NCI-H1436 treated with DMSO at 0.1 percent for 48 hours (cell line): ENCODE measurements at regions not wholly inside any gene's neighbourhood (a gene's known extent, or its start where the extent isn't known, plus 50 kb on each side); places are given as distances from the start of the nearest gene placed in this dataset.
"Not testable (repeated sequence)": the region's sequence is repeated elsewhere in the genome, so short reads cannot be mapped to it uniquely, and the experiment has no call there.

Experiments
- DNase-seq: peaks from one replicate; lab custom pipeline; 2025; lab: John Stamatoyannopoulos, UW

DNA sequence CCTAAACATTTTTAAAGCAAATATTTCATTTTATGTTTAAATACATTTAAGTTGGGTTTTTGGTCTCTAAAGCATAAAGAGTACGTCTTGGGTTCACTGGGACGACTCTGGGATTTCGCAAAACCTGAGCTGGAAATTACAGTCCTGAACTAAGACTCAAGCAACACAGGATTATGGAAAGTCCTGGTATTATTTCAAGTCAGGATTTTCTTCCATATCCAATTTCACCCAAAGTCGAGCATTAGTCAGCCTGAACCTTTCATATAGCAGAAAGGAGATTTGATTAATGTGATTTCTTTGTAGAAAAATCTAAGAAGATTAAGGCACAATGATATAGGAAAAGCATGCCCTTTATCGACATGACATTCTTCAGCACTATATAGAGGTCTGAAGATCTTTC is 100.0 kb downstream of the MTERF1 start:
- DNase-seq, result no peak

DNA sequence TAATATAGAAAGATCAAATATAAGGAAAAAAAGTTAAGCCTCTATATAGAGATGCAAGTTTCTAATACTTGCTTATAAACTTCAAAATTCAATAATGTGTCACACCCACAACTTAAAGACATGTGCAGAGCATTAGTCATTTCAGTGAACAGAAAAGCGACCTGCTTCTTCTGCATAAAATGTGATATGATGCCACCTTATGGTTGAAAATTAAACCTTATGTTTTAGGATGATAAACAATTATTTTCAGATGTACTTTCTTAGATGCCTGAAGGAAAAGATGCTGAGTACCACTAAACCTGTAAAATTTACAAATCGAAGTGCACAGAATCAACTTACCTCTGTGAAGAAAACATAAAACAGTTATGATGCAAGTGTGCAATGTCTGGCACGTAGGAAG is 96.0 kb downstream of the MTERF1 start:
- DNase-seq, result no peak

DNA sequence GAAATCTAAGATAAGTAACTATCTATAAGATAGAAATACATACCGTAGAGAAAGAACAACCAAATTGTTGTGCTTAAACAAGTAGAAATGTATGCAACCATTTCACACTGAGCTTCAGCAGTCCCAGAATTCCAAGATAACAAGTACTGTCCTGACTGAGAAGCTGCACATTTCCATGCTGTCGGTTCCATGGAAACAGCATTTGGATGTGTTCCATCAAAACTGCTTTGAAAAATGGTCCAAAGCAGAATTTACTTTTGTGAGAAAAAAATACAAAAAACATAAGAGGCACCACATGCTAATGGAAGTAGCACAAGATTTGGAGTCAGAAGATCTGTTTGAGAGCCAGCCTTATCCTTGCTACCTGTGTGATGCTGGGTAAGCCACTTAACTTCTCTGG is 92.6 kb downstream of the MTERF1 start:
- DNase-seq, result no peak

DNA sequence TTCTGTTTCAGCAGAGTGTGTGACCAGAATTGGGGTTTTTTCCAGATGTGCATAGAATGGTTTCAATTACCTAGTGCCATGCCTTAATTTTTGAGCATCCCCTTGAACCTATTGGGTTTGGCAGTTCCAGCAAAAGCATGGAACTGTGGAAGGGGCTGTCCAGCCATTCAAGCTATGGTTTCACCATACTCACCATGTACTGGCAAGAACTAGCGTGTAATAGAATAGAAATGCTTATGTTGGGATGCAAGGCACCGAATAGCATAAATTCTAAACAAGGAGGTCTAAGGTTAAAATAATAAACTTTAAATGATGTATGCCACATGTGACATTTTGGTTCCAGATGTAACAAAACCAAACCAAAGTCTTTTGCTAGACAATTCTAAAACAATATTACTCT is 91.4 kb downstream of the MTERF1 start:
- no peak for DNase-seq

DNA sequence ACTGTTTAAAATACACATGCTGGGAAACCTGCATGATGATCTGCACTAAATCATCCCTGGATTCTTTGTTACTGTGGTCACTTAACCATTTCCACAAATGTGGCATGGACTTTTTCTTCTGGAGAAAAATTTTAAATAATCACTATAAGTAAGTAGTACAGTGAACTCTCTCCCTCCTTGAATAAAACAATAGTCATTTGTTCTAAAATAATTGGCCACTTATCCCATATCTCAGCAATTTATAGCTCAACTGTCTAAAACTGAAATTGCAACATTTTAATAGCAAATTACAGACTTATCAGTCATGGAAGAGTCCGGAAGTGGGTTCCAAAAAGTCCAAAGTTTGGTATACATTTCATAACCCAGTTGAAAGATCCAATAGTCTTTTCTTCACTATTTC is 90.9 kb downstream of the MTERF1 start:
- DNase-seq, result no peak

DNA sequence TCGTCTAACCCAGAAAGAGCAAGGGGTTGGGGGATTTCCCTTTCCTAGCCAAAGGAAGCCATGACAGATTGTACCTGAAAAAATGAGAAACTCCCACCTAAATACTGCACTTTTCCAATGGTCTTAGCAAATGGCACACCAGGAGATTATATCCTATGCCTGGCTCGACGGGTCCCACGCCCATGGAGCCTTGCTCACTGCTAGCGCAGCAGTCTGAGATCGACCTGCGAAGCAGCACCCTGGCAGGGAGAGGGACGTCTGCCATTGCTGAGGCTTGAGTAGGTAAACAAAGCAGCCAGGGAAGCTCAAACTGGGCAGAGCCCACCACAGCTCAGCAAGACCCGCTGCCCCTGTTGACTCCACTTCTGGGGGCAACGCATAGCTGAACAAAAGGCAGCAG is 89.9 kb downstream of the MTERF1 start:
- DNase-seq, result not testable (repeated sequence)

DNA sequence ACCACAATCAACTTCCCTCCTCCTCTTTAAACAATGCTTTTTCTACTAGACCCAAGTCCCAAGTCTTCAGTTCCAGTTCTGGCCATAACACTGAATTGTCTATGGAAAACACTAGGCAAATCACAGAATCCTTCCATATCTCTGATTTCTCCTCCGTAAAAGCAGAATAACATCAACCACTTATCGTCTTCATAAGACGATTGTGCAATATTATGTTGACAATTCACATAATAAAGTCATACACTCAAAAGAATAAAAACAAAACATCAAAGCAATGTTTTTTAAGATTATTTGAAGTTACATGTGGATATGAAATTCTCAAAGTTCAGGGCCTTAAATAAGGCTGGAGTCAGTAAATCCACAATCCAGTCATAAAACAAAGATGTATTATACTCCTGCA is 84.4 kb downstream of the MTERF1 start:
- DNase-seq, result no peak

DNA sequence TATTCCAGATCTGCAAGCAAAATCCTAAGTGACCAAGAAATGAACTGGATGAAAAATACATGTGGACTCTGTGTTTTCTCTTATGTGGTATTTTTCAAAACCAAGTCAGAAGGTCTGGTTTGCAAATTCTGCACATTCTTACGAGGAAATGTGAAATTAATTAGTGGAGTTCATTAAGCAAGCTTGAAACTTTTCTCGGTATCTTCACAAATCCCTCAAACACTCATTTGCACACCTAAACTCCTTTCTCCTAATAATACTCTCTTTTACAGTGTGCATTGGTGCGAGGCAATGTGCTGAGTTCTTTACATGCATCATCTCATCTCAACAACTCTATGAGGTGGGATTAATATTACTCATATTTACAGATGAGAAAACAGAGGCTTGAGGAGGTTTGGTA is 82.1 kb downstream of the MTERF1 start:
- DNase-seq, result no peak

DNA sequence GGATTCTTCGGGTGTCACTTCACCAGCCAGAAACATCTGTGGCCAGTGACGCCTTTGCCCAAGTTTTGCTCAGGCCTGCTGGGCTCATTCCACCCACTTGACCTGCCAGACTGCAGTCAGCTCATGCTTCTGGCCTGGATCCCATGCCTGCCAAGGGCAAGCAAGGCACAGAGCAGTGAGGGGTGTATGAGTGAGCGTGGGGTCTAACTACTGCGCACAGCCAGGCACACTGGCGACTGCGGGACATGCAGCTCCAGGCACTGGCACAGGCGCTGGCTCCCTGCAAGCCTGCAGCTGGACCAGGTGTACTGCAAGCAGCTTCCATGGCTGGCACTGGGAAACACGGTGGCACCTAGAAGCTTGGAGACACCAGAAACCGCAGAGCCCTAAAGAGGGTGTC is 80.1 kb downstream of the MTERF1 start:
- no peak for DNase-seq

DNA sequence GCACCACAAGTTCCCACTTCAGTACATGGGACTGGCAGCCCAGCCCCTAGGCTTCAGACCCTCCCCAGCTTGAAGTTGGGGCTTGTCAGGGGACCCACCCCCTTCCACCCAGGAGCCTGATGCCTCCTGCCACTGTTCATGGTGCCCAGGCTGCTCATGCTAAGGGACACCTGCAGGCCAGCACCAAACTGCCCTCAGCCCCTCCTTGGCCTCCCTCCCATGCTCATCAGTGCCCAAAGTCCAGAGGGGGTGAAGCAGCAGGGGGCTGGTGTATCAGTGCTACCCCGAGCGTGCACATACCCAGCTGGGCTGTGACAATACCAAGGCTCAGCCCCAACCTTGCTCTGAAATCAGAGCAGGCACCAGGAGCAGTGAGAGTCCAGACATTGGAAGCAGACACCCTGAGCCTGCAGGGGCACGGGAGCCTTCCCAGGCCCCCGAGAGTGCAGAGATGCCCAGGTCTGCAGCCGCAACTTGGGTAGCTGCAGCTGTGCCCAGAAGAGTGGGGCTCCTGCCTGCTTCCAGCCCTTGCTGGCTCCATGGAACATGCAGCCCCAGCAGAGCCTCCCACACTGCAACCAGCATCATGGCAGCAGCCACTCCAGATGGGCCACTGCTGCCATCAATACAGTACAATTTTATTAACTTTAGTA is 79.0 kb downstream of the MTERF1 start:
- DNase-seq, result no peak

DNA sequence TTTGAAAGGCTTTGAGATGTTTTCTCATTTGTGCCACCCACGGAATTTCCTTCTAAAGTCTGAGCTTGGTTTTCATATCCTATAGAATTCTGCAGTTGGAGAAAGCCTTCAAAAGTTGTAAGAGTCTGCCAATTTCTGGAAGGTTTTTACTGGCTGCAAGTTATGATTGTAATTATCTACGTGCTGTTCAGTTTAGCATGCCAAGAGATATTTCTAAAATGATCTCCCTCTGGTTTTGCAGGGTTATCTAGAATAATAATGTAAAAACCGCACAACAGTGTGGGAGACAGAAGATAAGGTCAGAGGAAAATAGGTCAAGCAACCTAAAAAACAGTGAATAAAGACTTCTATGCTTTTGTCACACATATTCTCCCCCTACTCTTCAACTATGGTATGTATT is 69.3 kb downstream of the MTERF1 start:
- no peak for DNase-seq

DNA sequence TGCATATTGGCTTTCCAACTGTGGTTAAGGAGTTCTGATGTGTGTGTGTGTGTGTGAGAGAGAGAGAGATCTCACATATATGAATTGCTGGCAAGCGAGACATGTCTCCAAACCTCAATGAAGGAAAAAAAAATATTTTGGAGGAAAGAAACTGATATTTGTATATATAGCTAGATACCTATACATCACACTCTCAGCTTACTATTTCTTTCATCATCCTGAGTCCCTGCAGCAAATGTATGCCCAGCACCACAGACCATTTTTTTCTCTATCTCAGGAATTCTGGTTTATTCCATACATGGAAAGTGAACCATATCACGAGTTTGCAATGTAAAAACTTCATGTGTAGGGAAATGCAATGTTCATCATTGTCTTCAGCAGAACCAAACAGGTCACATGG is 68.9 kb downstream of the MTERF1 start:
- DNase-seq, result no peak

DNA sequence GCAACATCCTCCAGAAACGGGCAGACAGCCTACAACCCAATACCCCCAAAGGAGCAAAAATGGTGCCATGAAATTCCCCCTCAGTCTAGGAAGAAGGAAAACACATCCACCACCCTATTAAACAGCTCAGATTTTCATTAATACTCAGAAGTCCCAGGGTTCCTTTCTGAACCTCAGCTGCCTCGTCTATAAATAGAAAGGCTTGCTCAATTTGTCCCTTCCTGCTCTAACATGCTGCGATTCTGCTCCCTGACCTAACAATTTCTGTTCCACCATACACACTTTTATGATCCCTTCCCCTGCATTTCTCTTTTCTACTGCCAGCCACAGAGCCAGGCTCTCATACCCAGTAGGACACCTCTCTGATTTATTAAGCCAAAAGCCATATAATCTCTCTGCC is 68.1 kb downstream of the MTERF1 start:
- DNase-seq, result no peak

DNA sequence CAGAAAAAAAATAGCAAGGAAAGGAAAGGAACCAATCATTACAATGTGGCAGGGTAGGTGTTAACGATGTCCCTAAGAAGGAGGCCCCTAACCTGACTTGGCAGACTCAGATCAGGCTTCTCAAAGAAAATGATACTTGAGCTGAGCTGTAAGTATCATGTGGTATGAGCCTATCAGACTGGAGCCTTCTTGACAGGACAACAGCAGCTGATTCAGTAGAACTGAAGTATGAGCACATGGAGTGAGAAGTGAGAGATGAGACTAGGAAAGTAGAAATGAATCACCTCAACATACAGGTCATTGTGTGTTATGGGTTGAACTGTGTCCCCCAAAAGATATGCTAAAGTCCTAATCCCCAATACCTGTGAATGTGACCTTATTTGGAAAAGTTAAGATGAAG is 66.3 kb downstream of the MTERF1 start:
- DNase-seq, result no peak
